Hippocampal formation (tissue), 2 donors: ENCODE measurements at regions not wholly inside any gene's neighbourhood (a gene's known extent, or its start where the extent isn't known, plus 50 kb on each side); places are given as distances from the start of the nearest gene placed in this dataset.
"Not testable (repeated sequence)": the region's sequence is repeated elsewhere in the genome, so short reads cannot be mapped to it uniquely, and the experiment has no call there.

ENCODE experiments used
- DNase-seq, 2 donors: peaks; one replicate each; lab custom pipeline; 2025; lab: John Stamatoyannopoulos, UW

- DNase-seq: no peak
Observed at GRCh38 chr9:22650946-22651345, 204.3 kb downstream of the DMRTA1 start.

- no peak for DNase-seq
Observed at GRCh38 chr9:22654833-22655232, 208.2 kb downstream of the DMRTA1 start.

- no peak for DNase-seq
Observed at GRCh38 chr9:22657713-22658112, 211.1 kb downstream of the DMRTA1 start.

GRCh38 chr9:22658484-22658883 lies 211.9 kb downstream of the DMRTA1 start:
- not testable (repeated sequence) for DNase-seq

- no peak for DNase-seq
Observed at GRCh38 chr9:22682536-22682935, 235.9 kb downstream of the DMRTA1 start.

GRCh38 chr9:22682961-22683699 lies 236.5 kb downstream of the DMRTA1 start:
- no peak for DNase-seq

- no peak for DNase-seq
Observed at GRCh38 chr9:22683700-22684075, 237.1 kb downstream of the DMRTA1 start.

GRCh38 chr9:22693156-22693555 lies 246.5 kb downstream of the DMRTA1 start:
- DNase-seq: no peak

GRCh38 chr9:22700171-22700570 lies 253.5 kb downstream of the DMRTA1 start:
- no peak for DNase-seq

GRCh38 chr9:22718653-22719052 lies 272.0 kb downstream of the DMRTA1 start:
- DNase-seq: no peak

GRCh38 chr9:22722492-22722891 lies 275.9 kb downstream of the DMRTA1 start:
- DNase-seq: no peak

GRCh38 chr9:22731786-22732185 lies 285.2 kb downstream of the DMRTA1 start:
- DNase-seq: no peak

- DNase-seq: no peak
Observed at GRCh38 chr9:22739712-22740111, 293.1 kb downstream of the DMRTA1 start.

GRCh38 chr9:22740781-22741180 lies 294.2 kb downstream of the DMRTA1 start:
- no peak for DNase-seq

- DNase-seq: no peak
Observed at GRCh38 chr9:22742401-22742800, 295.8 kb downstream of the DMRTA1 start.

- no peak for DNase-seq
Observed at GRCh38 chr9:22773501-22774220, 327.0 kb downstream of the DMRTA1 start.

GRCh38 chr9:22790329-22790728 lies 343.7 kb downstream of the DMRTA1 start:
- DNase-seq: no peak

GRCh38 chr9:22808876-22809275 lies 362.3 kb downstream of the DMRTA1 start:
- DNase-seq: no peak

- DNase-seq: no peak
Observed at GRCh38 chr9:22809371-22809770, 362.7 kb downstream of the DMRTA1 start.

- DNase-seq: peak in 1 of 2 donors; percentile 11
Observed at GRCh38 chr9:22813529-22813928, 366.9 kb downstream of the DMRTA1 start.

GRCh38 chr9:22815246-22815645 lies 368.6 kb downstream of the DMRTA1 start:
- DNase-seq: no peak

- no peak for DNase-seq
Observed at GRCh38 chr9:22817181-22817580, 370.6 kb downstream of the DMRTA1 start.

GRCh38 chr9:22829236-22829635 lies 382.6 kb downstream of the DMRTA1 start:
- no peak for DNase-seq

- no peak for DNase-seq
Observed at GRCh38 chr9:22838266-22838665, 391.6 kb downstream of the DMRTA1 start.
